K562 (cell line): ENCODE measurements at regions not wholly inside any gene's neighbourhood (a gene's known extent, or its start where the extent isn't known, plus 50 kb on each side); places are given as distances from the start of the nearest gene placed in this dataset.

Experiments used
- ADNP ChIP-seq: fragments of 200-800 bp; sonication (Bioruptor generic); IDR thresholded peaks from 2 replicates; pipeline ENCODE4 v1.6.1; 2016; ENCODE audit warnings: missing genetic modification characterization, missing compliant biosample characterization
- BRF1 ChIP-seq: IDR thresholded peaks from 3 replicates; pipeline ENCODE4 v1.6.1; 2011; ENCODE audit warnings: borderline replicate concordance, mild to moderate bottlenecking; ENCODE audit not compliant: insufficient read length; ENCODE audit errors: extremely low read depth
- DMBX1 ChIP-seq: fragments of 250-450 bp; sonication (Bioruptor Pico); IDR thresholded peaks from 2 replicates; pipeline ENCODE4 v1.8.0; 2022; ENCODE audit warnings: inconsistent platforms, mild to moderate bottlenecking, moderate library complexity, borderline replicate concordance
- HDAC6 ChIP-seq: IDR thresholded peaks from 2 replicates; pipeline ENCODE4 v1.6.1; 2012; ENCODE audit warnings: low read depth, mild to moderate bottlenecking, control low read depth, inconsistent platforms, low read length, moderate library complexity
- HOXB6 ChIP-seq: fragments of 250-450 bp; sonication (Bioruptor Pico); IDR thresholded peaks from 2 replicates; pipeline ENCODE4 v1.5.1; 2022; ENCODE audit warnings: mild to moderate bottlenecking, borderline replicate concordance
- KAT2B ChIP-seq: IDR thresholded peaks from one replicate; pipeline ENCODE4 v1.6.1; 2012; ENCODE audit warnings: low read depth, mild to moderate bottlenecking, control low read depth, inconsistent platforms, low read length, moderate library complexity
- KLF16 ChIP-seq: IDR thresholded peaks from 2 replicates; pipeline ENCODE4 v1.6.1; 2016; ENCODE audit warnings: antibody characterized with exemption
- L3MBTL2 ChIP-seq: fragments of 450-650 bp; IDR thresholded peaks from 2 replicates; pipeline ENCODE4 v1.6.1; 2016; ENCODE audit warnings: mild to moderate bottlenecking, moderate library complexity
- MAFK ChIP-seq: IDR thresholded peaks from 2 replicates; pipeline ENCODE4 v1.6.1; 2011; ENCODE audit warnings: low read length, improper control_type of control experiment
- MBD1 ChIP-seq: fragments of 250-450 bp; sonication (Bioruptor Pico); IDR thresholded peaks from 2 replicates; pipeline ENCODE4 v1.8.0; 2022; ENCODE audit warnings: inconsistent platforms
- MXI1 ChIP-seq: IDR thresholded peaks from 2 replicates; pipeline ENCODE4 v1.6.1; 2011; ENCODE audit warnings: low read depth, mild to moderate bottlenecking, improper control_type of control experiment, low read length
- NFXL1 ChIP-seq: fragments of 450-650 bp; formaldehyde crosslinking; IDR thresholded peaks from 2 replicates; pipeline ENCODE4 v1.4.0; 2021; ENCODE audit warnings: mild to moderate bottlenecking
- NUFIP1 ChIP-seq: fragments of 450-650 bp; IDR thresholded peaks from 2 replicates; pipeline ENCODE4 v1.6.1; 2018; ENCODE audit not compliant: partially characterized antibody
- PBX2 ChIP-seq, 2 experiments: IDR thresholded peaks in 1 of 2; conservative IDR thresholded peaks in 1 of 2; 2 replicates each; pipeline ENCODE4 v1.6.1; 2016; ENCODE audit warnings: low read depth in 2 of 2, mild to moderate bottlenecking in 1 of 2, missing compliant biosample characterization in 1 of 2, missing genetic modification characterization in 1 of 2, moderate library complexity in 1 of 2
- SOX6 ChIP-seq: fragments of 450-650 bp; IDR thresholded peaks from 2 replicates; pipeline ENCODE4 v1.6.1; 2014; ENCODE audit warnings: mild to moderate bottlenecking
- SRF ChIP-seq, 2 experiments: fragments of 250-450, 450-650 bp in 1 of 2; sonication (Bioruptor Pico) in 1 of 2; sonication (generic) in 1 of 2; formaldehyde crosslinking; IDR thresholded peaks; 2 replicates each; pipeline versions ENCODE4 v1.5.0 to v1.5.1; 2020 to 2022; ENCODE audit warnings: mild to moderate bottlenecking in 1 of 2, missing genetic modification reagents in 1 of 2
- SRSF9 ChIP-seq: fragments of 200-400 bp; formaldehyde crosslinking; IDR thresholded peaks from 2 replicates; pipeline ENCODE4 v1.6.1; 2017; ENCODE audit warnings: low read depth, low read length, borderline replicate concordance
- TFAM ChIP-seq: fragments of 250-450 bp; sonication (Bioruptor Pico); conservative IDR thresholded peaks from 2 replicates; pipeline ENCODE4 v1.5.0; 2021; ENCODE audit warnings: mild to moderate bottlenecking, moderate library complexity
- U2AF2 ChIP-seq: fragments of 200-400 bp; formaldehyde crosslinking; optimal IDR thresholded peaks from 2 replicates; pipeline ENCODE3; 2017; ENCODE audit warnings: low read depth, mild to moderate bottlenecking, low read length
- ZC3H4 ChIP-seq: sonication (generic); formaldehyde crosslinking; IDR thresholded peaks from 2 replicates; pipeline ENCODE4 v1.9.0; 2021; ENCODE audit warnings: missing genetic modification reagents, borderline replicate concordance
- ZEB2 ChIP-seq: fragments of 450-650 bp; IDR thresholded peaks from 2 replicates; pipeline ENCODE4 v1.6.1; 2016
- ZMIZ1 ChIP-seq, 2 experiments: fragments of 150-350 bp in 1 of 2; IDR thresholded peaks; 2 replicates each; pipeline ENCODE4 v1.6.1; 2012 to 2016; ENCODE audit warnings: low read depth in 2 of 2, low read length in 2 of 2, mild to moderate bottlenecking in 1 of 2, moderate library complexity in 1 of 2
- ZNF133 ChIP-seq: fragments of 250-450 bp; sonication (Bioruptor Pico); IDR thresholded peaks from 2 replicates; pipeline ENCODE4 v1.4.0; 2020; ENCODE audit warnings: mild to moderate bottlenecking
- ZZZ3 ChIP-seq: fragments of 450-650 bp; IDR thresholded peaks from 2 replicates; pipeline ENCODE4 v1.6.1; 2016; ENCODE audit warnings: antibody characterized with exemption, mild to moderate bottlenecking, moderate library complexity

- TF ChIP-seq BRF1 (no peak), NUFIP1 (no peak), SRSF9 (no peak), MXI1 (no peak), KLF16 (no peak), L3MBTL2 (0 out of 2 replicates have a peak, but pooled peaks have one; percentile 15), ZMIZ1 (IDR thresholded peaks at IDR 0.05; ENCODE audit: low read depth in 2 of 2, low read length in 2 of 2) (no peak), ADNP (tag) (no peak), DMBX1 (no peak), ZNF133 (CRISPR knock-in tag) (no peak), MAFK (peak; percentile 55; the same call in 1 of the 2 replicates), HDAC6 (no peak), PBX2 (CRISPR knock-in tag; IDR thresholded peaks at IDR 0.05; ENCODE audit: low read depth) (no peak), PBX2 (tag; conservative IDR thresholded peaks at IDR 0.05; ENCODE audit: low read depth) (no peak), MBD1 (CRISPR knock-in tag) (no peak), ZEB2 (0 out of 2 replicates have a peak, but pooled peaks have one; percentile 58), ZC3H4 (no peak), SOX6 (peak; percentile 16; the same call in 1 of the 2 replicates), TFAM (no peak), SRF (CRISPR knock-in tag; IDR thresholded peaks at IDR 0.05) (no peak), HOXB6 (CRISPR knock-in tag) (no peak), NFXL1 (no peak), KAT2B (no peak), U2AF2 (no peak), ZZZ3 (no peak)
Observed at GRCh38 chr7:106397994-106398393, 113.2 kb upstream of the NAMPT start (continued).
